ENCODE measurements at regions not wholly inside any gene's neighbourhood (a gene's known extent, or its start where the extent isn't known, plus 50 kb on each side); places are given as distances from the start of the nearest gene placed in this dataset.

- TF ChIP-seq CTCF (optimal IDR thresholded peaks at IDR 0.05 in 1 of 3, IDR thresholded peaks at IDR 0.05 in 1 of 3, conservative IDR thresholded peaks at IDR 0.05 in 1 of 3; ENCODE audit: extremely low read depth in 1 of 3, insufficient read depth in 2 of 3, low read length in 3 of 3) (no peak), EZH2 (IDR thresholded peaks at IDR 0.05; ENCODE audit: low read length) (no peak)
Measured at GRCh38 chr10:29064680-29065079, 224.2 kb upstream of the LYZL1 start.
